Inflammatory macrophage (primary cell): ENCODE measurements at regions not wholly inside any gene's neighbourhood (a gene's known extent, or its start where the extent isn't known, plus 50 kb on each side); places are given as distances from the start of the nearest gene placed in this dataset.
A peak's percentile ranks its signal among the peaks of the same experiment; 100 is the strongest.
"Not testable (repeated sequence)": the region's sequence is repeated elsewhere in the genome, so short reads cannot be mapped to it uniquely, and the experiment has no call there.

Experiments
- DNase-seq, 2 donors: peaks; one replicate each; pipeline ENCODE4 v3.0.0-alpha.2; 2020 to 2022

DNA sequence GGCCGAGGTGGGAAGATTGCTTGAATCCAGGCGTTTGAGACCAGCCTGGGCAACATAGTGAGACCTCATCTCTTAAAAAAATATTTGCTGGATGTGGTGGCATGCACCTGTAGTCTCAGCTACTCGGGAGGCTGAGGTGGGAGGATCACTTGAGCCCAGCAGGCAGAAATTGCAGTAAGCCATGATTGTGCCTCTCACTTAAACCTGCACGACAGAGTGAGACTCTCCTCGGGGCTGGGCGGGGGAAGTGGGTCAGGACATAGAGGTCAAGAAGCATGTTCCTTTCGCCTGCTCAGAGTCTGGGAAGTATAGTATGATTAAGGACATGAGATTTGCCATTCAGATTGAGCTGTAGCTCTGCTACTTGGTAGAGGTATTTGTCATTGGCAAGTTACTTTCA, 52.3 kb downstream of the SEPTIN7 start:
- not testable (repeated sequence) for DNase-seq

DNA sequence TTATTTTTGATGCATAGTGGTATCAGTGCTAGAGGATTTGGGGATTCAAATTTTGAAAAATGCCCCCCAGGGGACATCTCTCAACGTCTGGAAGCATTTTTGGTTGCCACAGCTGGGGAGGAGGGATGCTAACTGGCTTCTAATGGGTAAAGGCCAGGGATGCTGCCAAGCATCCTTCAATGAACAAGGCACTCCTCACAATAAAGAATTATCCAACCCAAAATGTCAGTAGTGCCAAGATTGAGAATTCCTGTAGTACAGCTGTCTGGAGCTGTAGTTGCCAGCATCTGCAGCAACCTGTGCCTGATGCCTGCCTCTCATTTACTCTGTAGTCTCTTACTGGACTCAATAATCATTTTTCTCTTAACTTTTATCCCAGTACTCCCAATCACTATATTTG, 53.5 kb downstream of the SEPTIN7 start:
- DNase-seq = no peak

DNA sequence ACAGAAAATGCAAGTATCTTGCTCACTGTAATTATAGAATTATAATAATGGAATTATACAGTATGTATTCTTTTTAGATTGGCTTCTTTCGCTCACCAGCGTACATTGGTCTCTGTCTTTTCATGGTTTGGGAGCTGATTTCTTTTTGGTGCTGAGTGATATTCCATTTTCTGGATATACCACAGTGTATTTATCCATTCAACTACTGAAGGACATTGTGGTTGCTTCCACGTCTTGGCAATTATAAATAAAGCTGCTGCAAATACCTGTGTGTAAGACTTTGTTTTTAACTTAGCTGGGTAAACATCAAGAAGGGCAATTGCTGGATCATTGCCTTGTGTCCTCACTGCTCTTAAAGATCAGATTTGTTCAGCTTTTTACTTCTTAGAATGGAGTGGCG, 55.3 kb downstream of the SEPTIN7 start:
- DNase-seq = no peak

DNA sequence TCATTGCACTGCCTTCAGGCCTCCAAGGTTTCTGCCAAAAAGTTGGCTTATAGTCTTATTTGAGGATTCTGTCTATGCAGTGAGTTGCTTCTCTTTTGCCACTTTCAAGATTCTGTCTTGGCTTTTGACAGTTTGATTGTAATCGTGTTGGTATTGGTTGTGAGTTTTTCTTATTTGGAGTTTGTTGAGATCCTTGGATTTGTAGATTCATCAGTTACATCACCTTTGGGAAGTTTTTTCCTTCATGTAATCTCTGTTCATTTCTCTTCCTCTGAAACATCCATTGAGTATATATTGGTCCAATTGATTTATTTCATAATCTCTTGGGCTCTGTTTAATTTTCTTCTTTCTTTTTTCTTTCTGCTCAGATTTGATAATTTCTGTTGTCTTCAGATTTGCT, 59.8 kb downstream of the SEPTIN7 start:
- no peak for DNase-seq

DNA sequence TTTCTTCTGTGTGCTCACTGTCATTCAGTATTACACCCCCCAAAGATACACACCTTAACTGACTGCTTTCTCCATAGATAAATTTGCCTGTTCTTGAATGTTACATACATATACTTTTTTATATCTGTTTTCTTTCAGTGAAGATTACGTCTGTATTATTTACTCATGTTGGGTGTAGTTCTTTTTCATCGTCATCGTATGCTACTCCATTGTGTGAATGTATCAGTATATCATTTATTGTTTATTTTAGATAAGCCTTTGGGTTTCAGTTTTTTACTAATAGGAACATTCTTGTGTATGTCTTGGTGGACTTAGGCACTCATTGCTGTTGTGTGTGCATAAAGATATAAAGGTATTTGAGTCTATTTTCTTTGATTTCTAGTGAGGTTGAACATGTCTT, 64.4 kb downstream of the SEPTIN7 start:
- DNase-seq = no peak

DNA sequence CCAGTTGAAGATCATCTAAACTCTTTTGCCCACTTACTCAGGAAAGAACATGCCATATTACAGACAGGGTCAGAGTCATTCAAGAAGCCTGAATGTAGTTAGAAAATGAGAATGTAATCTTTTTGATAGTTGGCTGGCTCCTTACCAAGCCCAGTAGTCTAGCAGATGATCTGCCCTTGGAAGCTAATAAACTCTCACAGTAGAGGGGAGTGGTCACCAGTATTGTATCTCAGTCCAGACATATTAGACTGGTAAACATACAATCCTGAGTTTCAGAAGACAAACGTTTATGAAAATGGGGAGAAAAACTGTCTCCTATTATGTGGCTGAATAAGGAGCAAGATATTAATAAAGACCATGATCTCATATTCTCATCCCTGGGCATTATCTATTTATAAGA, 65.3 kb downstream of the SEPTIN7 start:
- DNase-seq = no peak

DNA sequence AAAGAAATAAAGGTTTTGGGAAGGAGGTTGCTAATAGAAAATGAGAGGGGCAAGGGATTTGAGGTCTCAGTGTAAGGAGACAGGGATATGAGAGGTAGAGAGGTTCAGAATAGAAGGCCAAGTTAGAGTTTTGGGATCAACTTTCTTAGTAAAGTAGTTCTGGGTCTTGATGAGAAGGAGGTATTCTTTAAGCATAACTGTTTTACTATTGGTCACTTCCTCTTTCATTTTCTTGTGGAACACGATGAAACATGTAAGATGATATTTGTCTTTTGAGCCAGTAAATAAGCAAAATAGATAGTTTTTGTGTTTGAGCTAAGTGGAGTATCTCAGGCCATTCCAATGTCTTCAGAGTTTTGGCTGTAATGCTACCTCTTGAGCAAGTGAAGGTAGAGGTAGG, 68.3 kb downstream of the SEPTIN7 start:
- DNase-seq = peak in 1 of 2 donors; percentile 13

DNA sequence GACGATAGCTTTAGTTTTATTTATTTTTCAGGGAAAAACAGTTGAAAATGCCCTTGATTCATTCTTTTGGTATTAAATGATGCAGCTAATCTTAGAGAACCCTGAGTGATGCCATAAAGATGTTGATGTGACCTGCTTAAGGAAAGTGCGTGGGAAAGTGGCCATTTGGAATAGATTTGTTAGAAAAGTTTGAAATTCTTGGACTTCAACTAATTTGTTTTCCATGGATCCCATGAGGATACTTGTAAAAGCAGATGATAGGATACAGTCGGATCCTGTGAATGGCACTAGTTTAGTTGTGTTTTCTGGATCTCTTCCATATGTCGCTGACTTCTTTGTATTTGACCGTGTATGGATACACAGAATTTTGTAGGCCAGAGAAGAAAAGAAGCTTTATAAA, 69.0 kb downstream of the SEPTIN7 start:
- no peak for DNase-seq

DNA sequence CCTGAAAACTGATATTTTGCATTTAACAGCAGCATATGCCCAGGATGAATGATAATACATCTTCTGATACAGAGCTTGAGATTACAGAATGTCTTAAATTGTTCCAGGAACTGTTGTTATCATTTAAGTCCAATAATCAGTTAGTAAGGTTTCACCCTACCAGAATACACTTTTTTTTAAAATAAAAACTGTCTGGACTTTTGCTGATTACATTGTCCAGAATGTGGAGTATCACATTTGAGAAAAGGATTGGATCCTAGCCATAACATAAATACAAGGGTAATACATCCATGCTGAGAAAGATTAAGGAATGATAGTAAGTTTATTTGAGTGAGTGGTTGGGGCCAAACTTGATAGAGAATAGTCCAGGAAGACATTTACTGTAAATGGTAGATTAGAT, 71.0 kb downstream of the SEPTIN7 start:
- DNase-seq = no peak

DNA sequence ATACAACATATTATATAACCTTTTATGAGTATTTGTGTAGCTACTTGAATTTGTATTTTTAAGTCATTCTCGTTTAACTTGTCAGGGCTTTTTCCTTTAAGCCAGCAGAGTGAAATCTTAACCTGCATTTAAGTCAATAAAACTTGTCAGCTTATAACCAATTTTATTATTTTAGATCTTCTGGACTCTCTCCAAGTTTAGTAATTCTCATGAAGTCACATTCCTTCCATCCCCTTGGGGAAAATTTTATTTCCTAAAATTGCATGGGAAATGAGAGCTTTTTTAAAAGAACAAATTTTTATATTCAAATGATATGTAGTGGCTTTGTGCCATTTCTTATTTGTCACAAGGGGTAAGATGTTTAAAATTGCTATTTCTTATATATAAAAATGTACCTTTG, 74.0 kb downstream of the SEPTIN7 start:
- DNase-seq = no peak

DNA sequence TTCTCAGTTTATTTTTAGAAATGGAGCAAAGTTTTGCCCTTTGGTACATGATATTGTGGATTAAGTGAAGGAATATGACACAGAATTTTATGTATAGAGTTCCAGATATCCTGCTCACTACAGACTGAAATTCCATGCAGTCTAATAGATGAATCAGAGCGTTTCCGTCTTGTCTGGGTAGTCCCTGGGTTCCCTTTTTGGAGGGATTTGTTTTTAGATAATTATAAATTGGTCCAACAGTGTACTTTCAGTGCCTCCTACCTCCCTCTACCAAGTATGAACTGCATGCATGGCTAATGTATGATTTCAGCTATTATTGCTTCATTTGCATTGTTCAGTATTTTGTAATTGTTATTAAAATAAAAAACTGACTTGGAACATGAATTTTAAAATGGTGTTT, 74.4 kb downstream of the SEPTIN7 start:
- DNase-seq = no peak

DNA sequence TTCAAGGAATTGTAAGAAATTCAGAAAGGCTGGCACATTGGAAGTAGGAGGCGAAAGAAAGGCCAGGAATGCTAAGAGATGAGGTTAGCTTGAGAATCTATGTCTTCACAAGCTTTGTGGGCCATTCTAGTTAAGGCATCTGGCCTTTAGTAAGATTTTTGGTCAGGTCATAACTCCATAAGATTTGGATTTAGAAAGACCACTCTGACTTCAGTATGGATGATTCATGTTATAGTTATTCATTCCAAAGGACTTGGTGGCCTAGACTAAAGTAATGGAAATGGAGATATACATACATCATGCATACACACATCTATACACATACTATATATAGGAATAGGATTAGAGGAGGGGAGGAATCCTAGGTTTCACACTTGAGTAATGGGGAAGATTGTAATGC, 77.5 kb downstream of the SEPTIN7 start:
- no peak for DNase-seq

DNA sequence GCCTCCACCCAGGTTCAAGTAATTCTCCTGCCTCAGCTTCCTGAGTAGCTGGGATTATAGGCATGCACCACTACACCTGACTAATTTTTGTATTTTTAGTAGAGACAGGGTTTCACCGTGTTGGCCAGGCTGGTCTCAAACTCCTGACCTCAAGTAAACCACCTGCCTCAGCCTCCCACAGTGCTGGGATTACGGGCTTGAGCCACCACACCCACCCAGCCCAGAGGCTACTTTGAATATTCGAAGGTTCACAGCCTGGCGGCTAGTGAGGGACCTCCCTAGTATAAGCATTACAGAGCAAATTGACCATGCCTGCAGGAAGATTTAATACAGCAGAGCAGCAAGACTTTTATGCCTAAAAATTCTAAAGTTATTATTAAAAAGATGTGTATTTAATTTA, 86.6 kb downstream of the SEPTIN7 start:
- not testable (repeated sequence) for DNase-seq

DNA sequence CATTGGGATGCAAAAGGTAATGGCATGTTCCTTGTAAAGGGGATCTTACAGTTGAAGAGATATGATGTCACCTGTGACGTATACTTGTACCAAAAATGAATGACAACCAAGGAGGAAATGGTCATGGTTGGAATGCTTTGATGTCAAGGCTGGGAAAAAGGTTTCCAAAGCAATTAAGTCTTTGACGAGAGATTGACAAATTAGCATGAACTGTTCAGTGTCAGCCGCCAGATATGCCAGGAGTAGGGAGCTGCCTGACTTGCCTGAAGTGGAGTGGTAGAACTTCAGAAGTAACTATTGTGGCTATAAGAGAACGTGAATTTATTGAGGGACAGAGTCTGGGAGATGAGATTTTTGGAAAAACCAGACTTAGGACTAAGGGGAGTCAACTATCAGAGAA, 88.1 kb downstream of the SEPTIN7 start:
- no peak for DNase-seq

DNA sequence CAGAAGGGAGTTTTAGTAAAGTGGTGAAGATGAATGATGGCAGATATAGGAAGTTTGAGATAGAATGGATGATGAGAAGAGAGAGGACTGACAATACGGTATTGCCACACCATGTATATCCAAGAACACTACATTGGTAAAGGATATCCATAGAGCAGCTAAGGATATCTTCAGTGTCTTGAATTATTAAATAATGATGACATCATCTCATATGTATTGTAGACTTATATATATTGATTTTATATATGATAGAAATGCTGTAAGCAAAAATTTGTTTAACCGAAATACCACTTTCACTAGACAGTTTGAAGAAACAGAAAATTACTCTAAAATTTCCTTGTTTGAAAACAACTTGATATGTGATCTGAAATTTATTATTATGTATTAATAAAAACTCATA, 89.0 kb downstream of the SEPTIN7 start:
- no peak for DNase-seq

DNA sequence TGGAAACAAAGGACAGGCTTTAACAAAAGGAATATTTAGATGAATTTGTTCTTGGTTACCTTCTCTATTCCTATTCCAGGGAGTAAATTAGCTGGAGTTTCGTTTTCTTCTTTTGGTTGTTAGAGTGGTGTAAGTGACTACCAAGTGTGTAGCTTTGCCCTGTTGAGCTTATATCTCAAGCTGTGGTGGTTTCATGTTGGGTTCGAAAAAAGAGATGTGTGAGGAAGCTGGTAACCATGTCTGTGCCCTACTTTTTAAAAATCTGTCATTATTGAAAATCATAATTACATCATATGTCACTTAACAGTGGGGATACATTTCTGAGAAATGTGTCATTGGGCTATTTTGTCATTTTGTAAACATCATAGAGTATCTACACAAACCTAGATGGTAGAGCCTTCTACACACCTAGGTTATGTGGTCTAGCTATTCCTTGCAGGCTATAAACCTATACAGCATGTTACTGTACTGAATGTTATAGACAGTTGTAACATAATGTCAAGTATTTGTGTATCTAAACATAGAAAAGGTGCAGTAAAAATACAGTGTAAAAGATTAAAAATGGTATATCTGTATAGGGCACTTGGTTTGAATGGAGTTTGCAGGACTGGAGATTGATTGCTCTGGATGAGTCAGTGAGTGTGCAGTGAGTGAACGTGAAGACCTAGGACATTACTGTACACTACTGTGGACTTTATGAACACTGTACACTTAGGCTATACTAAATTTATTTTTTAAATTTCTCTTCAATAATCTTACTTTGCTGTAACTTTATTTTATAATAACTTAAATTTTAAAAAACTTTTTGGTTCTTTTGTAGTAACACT, 90.4 kb downstream of the SEPTIN7 start:
- DNase-seq = no peak

DNA sequence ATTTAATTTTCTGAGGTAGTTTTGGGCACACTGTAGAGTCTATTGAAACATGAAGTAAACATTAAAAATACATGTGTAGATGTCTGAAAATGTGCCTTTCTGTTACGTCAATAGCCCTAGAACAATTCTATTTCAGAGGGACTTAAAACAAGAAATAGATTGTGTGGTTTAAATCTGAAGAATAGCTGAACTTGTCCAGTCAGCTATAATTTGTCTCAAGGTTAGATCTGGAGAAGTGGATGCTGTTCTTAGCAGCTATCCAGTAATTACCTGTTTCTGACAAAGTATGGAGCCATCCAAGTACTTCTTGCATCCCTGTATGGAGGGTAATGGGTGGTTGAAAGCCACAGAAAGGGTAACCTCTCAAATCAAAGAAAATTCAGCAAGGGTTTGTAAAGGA, 92.8 kb downstream of the SEPTIN7 start:
- no peak for DNase-seq

DNA sequence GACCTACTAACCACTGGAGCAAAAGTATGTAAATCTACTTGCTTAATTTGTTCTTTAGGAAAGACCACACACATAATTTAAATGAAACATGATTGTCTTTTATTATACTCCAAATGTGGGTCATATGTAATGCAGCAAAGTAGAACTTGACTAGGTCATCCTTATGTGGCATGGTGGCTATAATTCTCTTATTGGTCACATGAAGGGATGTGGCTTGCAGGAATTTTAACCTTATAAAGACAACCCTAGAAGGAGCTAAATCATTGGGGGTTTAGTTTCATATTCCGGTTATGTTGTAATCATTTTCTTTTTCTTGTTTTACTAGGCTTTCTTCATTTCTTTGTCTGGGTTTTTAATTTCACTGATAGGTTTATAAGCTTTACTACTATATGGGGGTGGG, 93.9 kb downstream of the SEPTIN7 start:
- no peak for DNase-seq

DNA sequence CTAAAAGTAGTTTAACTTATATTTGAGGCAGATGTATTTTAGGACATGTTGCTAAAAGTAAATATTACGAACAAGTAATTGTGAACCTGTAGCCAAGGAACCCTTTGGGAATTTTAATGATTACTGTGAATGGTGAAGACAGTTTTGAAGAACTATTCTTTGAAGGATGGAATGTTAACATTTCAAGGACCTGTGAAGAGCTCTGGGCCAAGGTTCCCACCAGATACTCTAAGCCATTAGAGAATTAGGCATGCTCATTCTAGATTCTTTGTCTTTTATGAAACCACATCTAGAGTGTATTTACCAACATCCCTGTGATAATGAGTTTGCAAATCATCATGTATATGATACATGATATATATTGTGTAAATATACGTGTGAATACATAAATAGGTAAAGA, 99.8 kb downstream of the SEPTIN7 start:
- DNase-seq = no peak

DNA sequence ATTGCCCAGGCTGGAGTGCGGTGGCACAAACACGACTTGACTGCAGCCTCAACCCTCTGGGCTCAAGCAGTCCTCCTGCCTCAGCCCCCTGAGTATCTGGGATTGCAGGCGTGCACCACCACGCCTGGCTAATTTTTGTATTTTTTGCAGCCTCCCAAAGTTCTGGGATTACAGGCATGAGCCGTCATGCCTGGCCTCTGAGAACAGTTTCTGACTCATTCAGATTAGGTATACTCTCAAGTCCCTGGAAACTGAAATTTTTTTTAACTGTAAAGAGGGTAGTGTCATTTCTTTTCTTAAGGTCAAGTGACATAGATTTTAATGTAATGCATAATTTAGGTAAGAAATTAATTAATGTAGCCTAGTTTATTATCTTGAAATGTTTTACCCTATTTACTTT, 104.7 kb downstream of the SEPTIN7 start:
- no peak for DNase-seq

DNA sequence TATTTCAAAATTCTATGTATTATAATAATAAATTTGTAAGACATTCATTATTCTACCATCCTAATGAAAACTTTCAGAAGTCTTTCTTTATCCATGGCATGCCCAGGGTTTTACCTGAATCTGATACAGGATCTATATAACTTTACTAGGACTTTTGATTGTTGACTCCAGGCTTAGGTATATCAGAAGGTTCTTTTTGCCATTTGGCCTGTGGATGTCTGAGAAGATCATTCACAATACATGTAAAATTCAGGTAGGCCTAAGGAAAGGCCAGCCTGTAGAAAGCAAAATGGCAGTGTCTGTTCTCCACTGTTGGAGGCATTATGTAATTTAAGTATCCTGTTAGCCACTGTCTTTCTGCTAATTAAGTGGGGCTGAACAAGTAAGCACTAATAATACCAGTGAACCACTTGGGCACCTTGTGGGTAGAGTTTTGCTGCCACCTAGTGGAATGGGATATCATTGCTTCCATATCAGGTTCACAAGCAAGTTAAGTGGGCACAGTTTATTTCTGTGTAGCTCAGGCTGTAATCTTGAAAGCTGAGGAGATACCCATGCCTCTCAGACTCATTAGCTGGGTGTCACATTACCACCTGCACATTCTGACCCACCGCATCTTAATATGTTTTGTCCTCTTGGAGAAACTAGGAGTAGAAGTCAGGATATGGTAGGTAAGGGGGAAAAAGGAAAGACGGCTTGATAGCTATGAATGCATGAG, 105.5 kb downstream of the SEPTIN7 start:
- peak; percentile 74 to 78 for DNase-seq

DNA sequence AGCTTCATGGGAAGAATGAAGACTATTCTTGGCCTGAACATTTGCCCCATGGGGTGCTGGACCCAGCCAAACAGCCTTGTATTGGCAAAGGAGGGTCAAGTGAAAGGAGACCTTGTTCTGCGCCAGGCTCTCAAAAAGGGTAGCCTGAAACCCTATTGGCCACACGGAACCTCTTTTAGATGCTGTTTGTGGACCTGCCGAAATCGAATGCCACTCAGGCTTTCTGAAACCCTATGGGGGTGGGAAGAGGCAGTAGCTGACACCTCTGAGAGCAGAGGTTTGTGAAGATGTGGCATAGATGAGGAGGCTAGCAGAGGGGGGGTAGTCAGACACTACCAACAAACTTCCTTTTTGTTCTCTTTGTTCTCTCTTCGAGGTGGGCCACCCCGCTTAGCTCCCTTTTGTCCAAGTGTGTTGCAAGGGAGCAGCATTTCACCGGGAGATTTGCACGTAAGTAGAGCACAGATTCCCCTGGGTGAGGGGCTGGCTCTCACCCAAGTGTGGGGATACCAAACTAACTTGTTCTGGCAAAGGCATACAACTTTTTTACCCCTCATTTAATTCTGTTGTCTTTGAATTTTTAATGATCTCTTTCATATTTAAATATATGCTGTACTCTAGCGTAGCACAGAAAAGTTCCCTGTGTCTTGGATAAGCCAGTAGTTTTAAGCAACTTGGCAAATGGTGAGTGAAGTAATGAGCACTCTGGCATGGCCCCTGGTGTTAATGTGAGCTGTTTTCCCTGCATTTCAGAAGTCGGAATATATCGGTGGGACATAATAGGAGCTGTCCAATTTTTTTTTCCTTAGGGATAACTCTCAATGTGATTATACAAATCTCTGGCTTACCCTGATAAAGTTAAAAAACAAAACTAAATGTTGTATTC, 107.7 kb downstream of the SEPTIN7 start:
- no peak for DNase-seq

DNA sequence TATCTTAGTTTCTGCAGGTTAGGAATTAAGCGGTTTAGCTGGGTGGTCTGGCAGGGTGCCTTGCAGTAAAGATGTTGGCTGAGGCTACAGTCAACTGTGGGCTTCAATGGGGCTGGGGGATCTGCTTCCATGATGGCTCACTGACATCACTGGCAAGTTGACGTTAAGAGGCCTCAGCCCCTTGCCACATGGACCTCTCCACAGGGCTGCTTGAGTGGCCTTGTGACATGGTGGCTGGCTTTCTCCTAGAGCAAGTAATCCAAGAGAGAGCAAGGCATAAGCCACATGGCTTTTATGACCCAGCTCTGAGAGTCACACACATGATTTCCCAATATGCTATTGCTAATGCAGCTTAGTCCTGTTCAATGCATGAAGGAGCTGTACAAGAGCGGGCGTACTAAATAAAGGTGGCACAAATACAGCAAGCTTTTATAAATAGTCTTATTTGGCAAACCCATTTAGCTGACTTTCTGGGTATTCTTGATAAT, 109.1 kb downstream of the SEPTIN7 start:
- DNase-seq = peak in 1 of 2 donors; percentile 4
